ENCODE measurements at regions not wholly inside any gene's neighbourhood (a gene's known extent, or its start where the extent isn't known, plus 50 kb on each side); places are given as distances from the start of the nearest gene placed in this dataset.

GRCh38 chr6:147715035-147715434, 206.5 kb downstream of the SAMD5 start:
- TF ChIP-seq RAD21 (IDR thresholded peaks at IDR 0.05; ENCODE audit: low read length) = no peak
- TF ChIP-seq, protein P1, sequence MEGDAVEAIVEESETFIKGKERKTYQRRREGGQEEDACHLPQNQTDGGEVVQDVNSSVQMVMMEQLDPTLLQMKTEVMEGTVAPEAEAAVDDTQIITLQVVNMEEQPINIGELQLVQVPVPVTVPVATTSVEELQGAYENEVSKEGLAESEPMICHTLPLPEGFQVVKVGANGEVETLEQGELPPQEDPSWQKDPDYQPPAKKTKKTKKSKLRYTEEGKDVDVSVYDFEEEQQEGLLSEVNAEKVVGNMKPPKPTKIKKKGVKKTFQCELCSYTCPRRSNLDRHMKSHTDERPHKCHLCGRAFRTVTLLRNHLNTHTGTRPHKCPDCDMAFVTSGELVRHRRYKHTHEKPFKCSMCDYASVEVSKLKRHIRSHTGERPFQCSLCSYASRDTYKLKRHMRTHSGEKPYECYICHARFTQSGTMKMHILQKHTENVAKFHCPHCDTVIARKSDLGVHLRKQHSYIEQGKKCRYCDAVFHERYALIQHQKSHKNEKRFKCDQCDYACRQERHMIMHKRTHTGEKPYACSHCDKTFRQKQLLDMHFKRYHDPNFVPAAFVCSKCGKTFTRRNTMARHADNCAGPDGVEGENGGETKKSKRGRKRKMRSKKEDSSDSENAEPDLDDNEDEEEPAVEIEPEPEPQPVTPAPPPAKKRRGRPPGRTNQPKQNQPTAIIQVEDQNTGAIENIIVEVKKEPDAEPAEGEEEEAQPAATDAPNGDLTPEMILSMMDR (conservative IDR thresholded peaks at IDR 0.05; ENCODE audit: low read depth, low read length) = no peak
- no peak for TF ChIP-seq SMC3 (IDR thresholded peaks at IDR 0.05; ENCODE audit: low read depth, low read length)
- TF ChIP-seq POLR2A (IDR thresholded peaks at IDR 0.05; ENCODE audit: low read depth, low read length) = no peak
- TF ChIP-seq MAZ (IDR thresholded peaks at IDR 0.05; ENCODE audit: borderline replicate concordance, low read depth, low read length) = no peak
- TF ChIP-seq RFX5 (IDR thresholded peaks at IDR 0.05; ENCODE audit: low read depth, low read length) = no peak
- no peak for TF ChIP-seq CEBPB (IDR thresholded peaks at IDR 0.05; ENCODE audit: low read depth, low read length)
- TF ChIP-seq RCOR1 (IDR thresholded peaks at IDR 0.05; ENCODE audit: insufficient replicate concordance, low read length) = no peak
- TF ChIP-seq NFE2L2 (IDR thresholded peaks at IDR 0.05; ENCODE audit: low read depth, low read length) = no peak
- no peak for TF ChIP-seq BHLHE40 (IDR thresholded peaks at IDR 0.05; ENCODE audit: low read depth, low read length)
- no peak for TF ChIP-seq ELK1 (IDR thresholded peaks at IDR 0.05; ENCODE audit: borderline replicate concordance, low read depth, low read length)
- no peak for TF ChIP-seq CHD1 (IDR thresholded peaks at IDR 0.05; ENCODE audit: low read depth, low read length)

Measured in IMR-90 (cell line).